Tibial nerve (tissue), 4 donors: ENCODE measurements at regions not wholly inside any gene's neighbourhood (a gene's known extent, or its start where the extent isn't known, plus 50 kb on each side); places are given as distances from the start of the nearest gene placed in this dataset.

Source experiments
- CTCF ChIP-seq, 5 experiments: fragments of 200-600 bp in 3 of 5; fragments of 450-650 bp in 2 of 5; sonication (generic) in 3 of 5; IDR thresholded peaks; one replicate each; pipeline ENCODE4 v1.5.1; 2016 to 2019; ENCODE audit warnings: antibody characterized with exemption in 5 of 5, mild to moderate bottlenecking in 3 of 5, moderate library complexity in 2 of 5
- EP300 ChIP-seq, 2 donors: sonication (generic); formaldehyde crosslinking; IDR thresholded peaks; one replicate each; pipeline ENCODE4 v1.6.1; 2017; ENCODE audit warnings: antibody characterized with exemption in 2 of 2, mild to moderate bottlenecking in 1 of 2
- POLR2A ChIP-seq, 2 donors: fragments of 450-650 bp; IDR thresholded peaks; one replicate each; pipeline ENCODE4 v1.6.1; 2017; ENCODE audit warnings: antibody characterized with exemption in 2 of 2, mild to moderate bottlenecking in 2 of 2, moderate library complexity in 2 of 2

- no peak for TF ChIP-seq CTCF (IDR thresholded peaks at IDR 0.05)
- TF ChIP-seq POLR2A (IDR thresholded peaks at IDR 0.05): no peak
- no peak for TF ChIP-seq EP300 (IDR thresholded peaks at IDR 0.05)
Observed at GRCh38 chr14:83883732-83884131, 1646.2 kb upstream of the FLRT2 start.
